ENCODE measurements at regions not wholly inside any gene's neighbourhood (a gene's known extent, or its start where the extent isn't known, plus 50 kb on each side); places are given as distances from the start of the nearest gene placed in this dataset.

DNA sequence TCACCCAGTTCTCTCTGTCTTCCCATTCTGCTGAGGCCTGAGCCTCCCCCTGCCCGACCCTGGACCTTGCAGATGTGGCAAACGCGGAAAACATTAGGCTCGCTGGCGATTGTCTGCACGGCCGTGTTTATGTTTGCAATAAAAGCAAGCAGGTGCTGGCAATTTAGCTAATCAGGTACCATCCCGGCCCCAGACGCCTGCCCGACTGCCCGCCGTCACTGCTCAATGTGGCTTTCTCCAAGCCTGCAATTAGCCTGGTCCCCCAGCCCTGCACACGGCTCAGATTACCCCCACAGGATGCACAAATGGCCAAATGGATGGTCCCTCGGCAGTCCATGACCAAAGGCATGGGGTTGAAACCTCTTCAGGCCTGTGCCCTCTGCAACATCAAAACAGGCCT, 259.7 kb downstream of the MN1 start:
- no peaks in the 10 kb centered on the region for H3K36me3 Mint-ChIP-seq (ENCODE audit: low read depth)
- intact Hi-C loops (cut with micrococcal nuclease), result no loop called here
- no peaks in the 10 kb centered on the region for H3K9me3 Mint-ChIP-seq
- no peaks in the 10 kb centered on the region for H3K4me1 Mint-ChIP-seq
- H3K27ac Mint-ChIP-seq, result no peak overlapping the region
- no peak for DNase-seq
- no peak overlapping the region for H3K4me3 Mint-ChIP-seq
- no peaks in the 10 kb centered on the region for H3K27me3 Mint-ChIP-seq

DNA sequence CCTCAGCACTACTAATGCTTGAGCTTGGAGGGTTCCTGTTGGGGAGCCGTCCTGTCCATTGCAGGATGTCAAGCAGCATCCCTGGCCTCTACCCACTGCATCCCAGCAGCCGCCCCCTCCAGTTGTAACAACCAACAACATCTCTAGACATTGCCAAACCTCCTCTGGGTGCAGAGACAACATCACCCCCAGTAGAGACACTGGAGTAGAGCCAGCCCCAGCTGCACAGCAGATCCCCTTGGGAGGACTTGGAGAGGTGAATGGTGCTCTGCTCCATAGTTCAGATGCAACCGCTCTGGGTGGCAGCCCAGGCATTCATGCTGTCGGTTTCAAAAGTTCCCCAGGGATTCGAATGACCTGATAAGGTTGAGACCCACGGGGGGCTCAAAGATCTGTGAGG, 259.0 kb downstream of the MN1 start:
- Mint-ChIP-seq H3K27me3 (no peaks in the 10 kb centered on the region), H3K27ac (no peak overlapping the region), H3K4me3 (no peak overlapping the region), H3K36me3 (ENCODE audit: low read depth) (no peaks in the 10 kb centered on the region), H3K4me1 (no peaks in the 10 kb centered on the region), H3K9me3 (no peaks in the 10 kb centered on the region)
- intact Hi-C loops (cut with micrococcal nuclease), result no loop called here
- no peak for DNase-seq

DNA sequence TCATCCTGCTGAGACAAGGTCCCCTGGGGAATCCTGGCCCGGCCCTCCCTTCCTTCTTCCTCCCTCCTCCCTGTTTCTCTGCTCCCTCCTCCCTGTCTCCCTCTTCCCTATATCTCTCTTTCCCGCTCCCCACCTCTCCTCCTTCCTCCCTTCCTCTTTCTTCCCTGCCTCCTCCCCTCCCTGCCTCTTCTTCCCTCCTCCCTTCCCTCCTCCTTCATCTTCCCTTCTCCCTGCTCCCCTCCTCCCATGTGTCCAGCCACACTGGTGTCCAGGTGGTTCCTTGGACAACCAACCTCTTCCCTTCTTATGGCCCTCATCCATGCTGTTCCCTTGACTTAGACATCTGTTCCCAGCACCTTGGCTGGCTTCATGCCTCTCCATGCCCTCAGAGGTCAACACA, 258.1 kb downstream of the MN1 start:
- H3K4me3 Mint-ChIP-seq, result no peak overlapping the region
- DNase-seq, result no peak
- H3K36me3 Mint-ChIP-seq (ENCODE audit: low read depth), result no peaks in the 10 kb centered on the region
- H3K9me3 Mint-ChIP-seq, result no peaks in the 10 kb centered on the region
- no peaks in the 10 kb centered on the region for H3K27me3 Mint-ChIP-seq
- no peaks in the 10 kb centered on the region for H3K4me1 Mint-ChIP-seq
- intact Hi-C loops (cut with micrococcal nuclease), result no loop called here
- H3K27ac Mint-ChIP-seq, result no peak overlapping the region

DNA sequence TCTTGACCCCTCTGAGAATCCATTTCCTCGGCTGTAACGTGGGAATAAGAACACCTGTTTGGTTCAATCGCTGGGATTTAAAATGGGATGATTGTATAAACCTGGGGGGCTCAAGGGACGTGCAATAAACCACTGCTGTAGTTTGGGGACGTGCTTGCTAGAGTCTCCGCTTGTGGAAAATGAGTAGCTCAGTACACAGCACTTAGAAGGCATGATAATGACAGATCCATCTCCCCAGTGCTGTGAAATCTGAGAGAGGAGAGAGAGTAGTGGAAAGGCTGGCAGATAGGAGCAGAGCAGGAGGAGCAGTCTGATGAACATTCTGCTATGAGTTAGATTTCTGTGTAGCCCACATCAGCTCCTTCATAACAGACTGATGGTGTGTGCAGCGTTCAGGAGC, 256.5 kb downstream of the MN1 start:
- Mint-ChIP-seq H3K4me3 (no peak overlapping the region), H3K27ac (no peak overlapping the region), H3K36me3 (ENCODE audit: low read depth) (no peaks in the 10 kb centered on the region), H3K4me1 (no peaks in the 10 kb centered on the region), H3K27me3 (no peaks in the 10 kb centered on the region), H3K9me3 (no peaks in the 10 kb centered on the region)
- intact Hi-C loops (cut with micrococcal nuclease), result no loop called here
- no peak for DNase-seq

- DNase-seq, result no peak
- no peak overlapping the region for H3K27ac Mint-ChIP-seq
- H3K4me3 Mint-ChIP-seq, result no peak overlapping the region
- intact Hi-C loops (cut with micrococcal nuclease), result no loop called here
- no peaks in the 10 kb centered on the region for H3K36me3 Mint-ChIP-seq (ENCODE audit: low read depth)
- H3K4me1 Mint-ChIP-seq, result no peaks in the 10 kb centered on the region
- H3K27me3 Mint-ChIP-seq, result no peaks in the 10 kb centered on the region
- no peaks in the 10 kb centered on the region for H3K9me3 Mint-ChIP-seq
Measured at GRCh38 chr22:27546157-27546935, 255.2 kb downstream of the MN1 start.

- Mint-ChIP-seq H3K4me3 (no peak overlapping the region), H3K9me3 (no peaks in the 10 kb centered on the region), H3K4me1 (no peaks in the 10 kb centered on the region), H3K36me3 (ENCODE audit: low read depth) (no peaks in the 10 kb centered on the region), H3K27ac (no peak overlapping the region), H3K27me3 (no peaks in the 10 kb centered on the region)
- intact Hi-C loops (cut with micrococcal nuclease), result no loop called here
- no peak for DNase-seq
Measured at GRCh38 chr22:27551402-27551801, 250.2 kb downstream of the MN1 start.

DNA sequence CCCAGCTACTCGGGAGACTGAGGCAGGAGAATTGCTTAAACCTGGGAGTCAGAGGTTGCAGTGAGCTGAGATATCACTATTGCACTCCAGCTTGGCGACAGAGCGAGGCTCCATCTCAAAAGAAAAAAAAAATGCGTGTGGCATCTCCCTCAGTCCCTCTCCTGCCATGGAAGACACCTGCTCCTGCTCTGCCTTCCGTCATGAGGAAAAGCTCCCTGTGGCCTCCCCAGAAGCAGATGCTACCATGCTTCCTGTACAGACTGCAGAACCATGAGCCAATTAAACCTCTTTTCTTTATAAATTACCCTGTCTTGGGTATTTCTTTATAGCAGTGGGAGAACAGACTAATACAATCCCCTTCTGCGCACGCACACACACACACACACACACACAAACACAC, 249.4 kb downstream of the MN1 start:
- H3K4me1 Mint-ChIP-seq, result no peaks in the 10 kb centered on the region
- intact Hi-C loops (cut with micrococcal nuclease), result no loop called here
- no peak overlapping the region for H3K4me3 Mint-ChIP-seq

GRCh38 chr22:27552863-27553262, 248.7 kb downstream of the MN1 start:
- no peaks in the 10 kb centered on the region for H3K4me1 Mint-ChIP-seq
- H3K27me3 Mint-ChIP-seq, result no peaks in the 10 kb centered on the region
- H3K27ac Mint-ChIP-seq, result no peak overlapping the region
- no peaks in the 10 kb centered on the region for H3K36me3 Mint-ChIP-seq (ENCODE audit: low read depth)
- no peak for DNase-seq
- intact Hi-C loops (cut with micrococcal nuclease), result no loop called here
- H3K9me3 Mint-ChIP-seq, result no peaks in the 10 kb centered on the region
- no peak overlapping the region for H3K4me3 Mint-ChIP-seq

More for the DNA sequence above, 249.4 kb downstream of the MN1 start:
- H3K27ac Mint-ChIP-seq, result no peak overlapping the region
- no peaks in the 10 kb centered on the region for H3K36me3 Mint-ChIP-seq (ENCODE audit: low read depth)
- no peaks in the 10 kb centered on the region for H3K9me3 Mint-ChIP-seq
- H3K27me3 Mint-ChIP-seq, result no peaks in the 10 kb centered on the region
- no peak for DNase-seq

- no peaks in the 10 kb centered on the region for H3K36me3 Mint-ChIP-seq (ENCODE audit: low read depth)
- H3K27me3 Mint-ChIP-seq, result no peaks in the 10 kb centered on the region
- H3K4me3 Mint-ChIP-seq, result no peak overlapping the region
- no peak overlapping the region for H3K27ac Mint-ChIP-seq
- DNase-seq, result no peak
- no peaks in the 10 kb centered on the region for H3K9me3 Mint-ChIP-seq
- no peaks in the 10 kb centered on the region for H3K4me1 Mint-ChIP-seq
- intact Hi-C loops (cut with micrococcal nuclease), result no loop called here
Measured at GRCh38 chr22:27554106-27554811, 247.3 kb downstream of the MN1 start.

DNA sequence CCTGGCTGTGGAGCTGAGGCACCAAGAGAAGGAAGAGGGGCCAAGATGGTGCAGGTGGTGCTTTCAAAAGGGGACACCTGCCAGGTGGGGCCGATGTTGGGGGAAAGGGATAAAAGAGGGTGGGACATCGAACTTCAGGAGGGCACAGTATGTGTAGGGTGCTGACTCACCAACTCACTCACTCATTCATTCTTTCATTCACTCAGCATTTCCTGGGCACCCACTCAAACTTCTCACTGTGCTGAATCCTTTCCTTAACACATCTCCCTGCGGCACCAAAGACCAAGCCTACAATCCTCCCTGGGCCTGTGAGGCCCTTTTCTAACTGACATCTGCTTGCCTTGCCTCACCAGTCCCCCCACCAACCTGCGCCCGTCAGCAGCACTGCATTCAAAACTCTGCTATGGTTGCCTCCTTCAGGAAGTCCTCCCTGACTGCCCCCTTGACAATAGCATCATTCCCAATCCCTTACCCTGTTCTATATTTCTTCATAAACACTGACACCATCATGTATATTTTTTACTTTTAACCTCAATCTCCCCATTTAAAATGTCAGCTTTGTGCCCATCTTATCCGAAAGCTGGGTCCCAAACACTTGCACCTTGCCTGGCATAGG, 246.6 kb downstream of the MN1 start:
- H3K9me3 Mint-ChIP-seq, result no peaks in the 10 kb centered on the region
- no peak overlapping the region for H3K4me3 Mint-ChIP-seq
- H3K27ac Mint-ChIP-seq, result no peak overlapping the region
- no peaks in the 10 kb centered on the region for H3K4me1 Mint-ChIP-seq
- intact Hi-C loops (cut with micrococcal nuclease), result no loop called here
- DNase-seq, result no peak
- H3K27me3 Mint-ChIP-seq, result no peaks in the 10 kb centered on the region
- no peaks in the 10 kb centered on the region for H3K36me3 Mint-ChIP-seq (ENCODE audit: low read depth)

GRCh38 chr22:27556371-27556770, 245.2 kb downstream of the MN1 start:
- no peak for DNase-seq
- Mint-ChIP-seq H3K27ac (no peak overlapping the region), H3K36me3 (ENCODE audit: low read depth) (no peaks in the 10 kb centered on the region), H3K4me3 (no peak overlapping the region), H3K27me3 (no peaks in the 10 kb centered on the region), H3K4me1 (no peaks in the 10 kb centered on the region), H3K9me3 (no peaks in the 10 kb centered on the region)
- intact Hi-C loops (cut with micrococcal nuclease), result no loop called here

- H3K4me1 Mint-ChIP-seq, result no peaks in the 10 kb centered on the region
- no peak overlapping the region for H3K27ac Mint-ChIP-seq
- no peak overlapping the region for H3K4me3 Mint-ChIP-seq
- H3K27me3 Mint-ChIP-seq, result no peaks in the 10 kb centered on the region
- no peak for DNase-seq
- intact Hi-C loops (cut with micrococcal nuclease), result no loop called here
- H3K36me3 Mint-ChIP-seq (ENCODE audit: low read depth), result no peaks in the 10 kb centered on the region
- no peaks in the 10 kb centered on the region for H3K9me3 Mint-ChIP-seq
Measured at GRCh38 chr22:27557286-27558008, 244.1 kb downstream of the MN1 start.

DNA sequence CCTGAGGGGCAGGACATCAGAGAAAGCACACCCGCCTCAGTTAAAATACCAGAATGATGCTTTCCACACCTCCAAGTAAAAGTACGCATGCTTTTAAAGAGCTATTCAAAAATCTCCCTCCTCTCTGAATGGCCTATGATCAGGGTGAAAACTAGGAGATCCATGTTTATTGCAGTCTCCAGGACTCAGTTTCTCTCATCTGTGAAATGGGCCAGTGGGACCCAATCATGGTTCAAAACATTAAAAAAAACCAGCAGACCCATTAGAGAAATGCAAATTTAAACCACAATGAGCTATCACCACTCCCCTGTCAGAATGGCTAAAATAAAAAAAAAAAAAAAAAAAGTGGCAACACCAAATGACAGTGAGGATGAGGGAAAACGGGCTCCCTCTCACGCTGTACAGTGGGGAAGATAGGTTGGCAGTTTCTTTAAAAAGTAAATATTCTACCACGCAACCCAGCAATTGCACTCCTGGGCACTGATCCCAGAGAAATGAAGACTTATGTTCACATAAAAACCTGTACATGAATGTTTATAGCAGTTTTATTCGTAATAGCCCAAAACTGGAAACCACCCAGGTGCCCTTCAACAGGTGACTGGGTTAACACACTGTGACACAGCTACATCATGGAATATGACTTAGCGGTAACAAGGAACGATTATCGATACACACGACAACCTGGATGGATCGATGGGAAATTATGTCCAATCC, 242.7 kb downstream of the MN1 start:
- no peaks in the 10 kb centered on the region for H3K27me3 Mint-ChIP-seq
- H3K4me3 Mint-ChIP-seq, result no peak overlapping the region
- no peaks in the 10 kb centered on the region for H3K4me1 Mint-ChIP-seq
- no peak for DNase-seq
- no peak overlapping the region for H3K27ac Mint-ChIP-seq
- H3K36me3 Mint-ChIP-seq (ENCODE audit: low read depth), result no peaks in the 10 kb centered on the region
- intact Hi-C loops (cut with micrococcal nuclease), result no loop called here
- H3K9me3 Mint-ChIP-seq, result no peaks in the 10 kb centered on the region

All from activated CD4-positive, alpha-beta T cell treated with anti-CD3 and anti-CD28 coated beads, Interleukin-2, amount 10 ng/mL, durations not matched to agents 24 days and 14 days (primary cell).